ENCODE measurements at regions not wholly inside any gene's neighbourhood (a gene's known extent, or its start where the extent isn't known, plus 50 kb on each side); places are given as distances from the start of the nearest gene placed in this dataset.

DNA sequence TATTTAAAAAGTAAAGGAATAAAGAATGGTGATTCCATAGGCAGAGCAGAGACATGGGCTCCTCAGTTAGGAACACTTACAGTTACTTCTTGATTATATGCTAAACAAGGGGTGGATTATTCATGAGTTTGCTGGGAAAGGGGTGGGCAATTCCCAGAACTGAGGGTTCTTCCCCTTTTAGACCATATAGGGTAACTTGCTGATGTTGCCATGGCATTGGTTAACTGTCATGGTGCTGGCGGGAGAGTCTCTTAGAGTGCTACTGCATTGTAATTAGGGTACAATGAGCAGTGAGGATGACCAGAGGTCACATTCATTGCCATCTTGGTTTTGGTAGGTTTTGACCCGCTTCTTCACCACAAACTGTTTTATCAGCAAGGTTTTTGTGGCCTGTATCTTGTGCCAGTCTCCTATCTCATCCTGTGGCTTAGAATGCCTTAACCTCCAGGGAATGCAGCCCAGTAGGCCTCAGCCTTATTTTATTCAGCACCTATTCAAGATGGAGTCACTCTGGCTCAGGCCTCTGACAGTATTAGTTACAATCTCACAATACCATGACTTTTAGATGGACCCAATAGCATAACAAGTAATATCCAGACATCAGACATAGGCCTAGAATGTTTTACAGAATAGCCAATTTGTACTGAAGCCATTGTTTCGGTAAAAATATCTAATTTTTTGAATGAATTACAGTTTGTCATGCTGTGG, 106.8 kb downstream of the ZBTB18 start:
- no peak for DNase-seq (ENCODE audit: low read depth)

DNA sequence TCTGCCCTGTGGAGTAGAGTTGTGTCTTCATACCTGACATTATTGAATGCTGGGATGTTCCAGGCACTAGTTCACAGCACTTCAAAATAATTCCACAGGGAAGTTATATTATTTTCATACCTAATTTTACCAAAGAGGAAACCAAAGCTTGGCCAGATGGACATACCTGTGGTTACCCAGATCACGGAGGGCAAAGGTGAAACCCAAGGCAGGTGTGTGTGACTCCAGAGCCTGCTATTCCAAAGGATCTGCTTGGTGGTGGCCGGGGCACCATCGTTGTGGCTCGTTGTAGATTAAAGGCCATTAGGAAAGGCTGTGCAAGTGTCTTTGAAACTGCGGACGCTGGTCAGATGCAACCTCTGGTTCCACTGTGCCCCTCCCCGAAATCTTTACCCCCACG, 108.6 kb downstream of the ZBTB18 start:
- DNase-seq (ENCODE audit: low read depth): no peak

DNA sequence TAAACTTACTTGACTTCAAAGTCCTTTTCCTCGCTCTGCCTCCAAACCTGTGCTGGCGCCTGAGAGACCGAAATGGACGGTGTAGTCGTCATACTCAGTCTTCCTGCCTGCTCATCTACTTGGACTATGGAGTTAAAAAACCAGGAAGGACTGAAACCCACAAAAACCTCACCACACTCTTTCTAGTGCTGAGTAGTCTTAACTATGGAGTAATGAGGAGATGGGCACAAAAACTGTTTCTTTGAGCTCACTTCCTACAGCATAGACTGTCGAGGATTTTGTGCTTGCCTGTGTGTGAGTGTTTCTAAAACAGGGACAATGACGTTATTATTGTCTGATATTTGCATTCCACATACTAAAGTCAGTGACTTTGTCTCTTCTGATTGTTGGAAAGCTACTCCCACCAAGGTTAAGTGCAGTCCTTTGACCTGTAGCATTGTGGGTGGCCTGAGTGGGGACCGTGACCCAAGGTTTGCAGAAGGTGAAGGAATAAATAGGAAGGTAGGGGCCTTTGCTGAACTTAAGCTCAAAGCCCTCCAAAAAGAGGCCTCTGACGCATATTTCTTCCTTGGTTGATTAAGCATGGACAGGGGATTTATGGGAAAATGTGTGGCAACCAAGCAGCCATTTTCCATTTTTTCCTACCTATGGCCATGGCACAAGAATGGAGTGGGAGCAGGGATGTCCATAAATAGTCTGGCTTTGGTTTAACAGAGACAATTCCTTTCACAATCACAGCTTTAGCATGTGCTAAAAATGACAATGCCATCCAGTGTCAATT, 109.6 kb downstream of the ZBTB18 start:
- DNase-seq (ENCODE audit: low read depth): no peak

DNA sequence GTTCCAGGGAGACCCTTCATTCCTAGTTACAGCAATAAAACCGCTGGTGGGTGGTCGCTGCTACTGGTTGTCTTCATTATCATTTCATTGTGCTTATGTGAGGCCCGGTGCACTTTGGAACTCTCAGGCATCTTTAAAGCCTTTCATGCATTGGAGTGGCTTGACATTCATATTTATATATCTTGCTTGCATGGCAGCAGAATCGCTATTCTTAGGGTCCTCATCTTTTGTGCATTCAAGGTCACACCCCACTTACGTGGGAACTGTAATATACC, 110.1 kb downstream of the ZBTB18 start:
- no peak for DNase-seq (ENCODE audit: low read depth)

DNA sequence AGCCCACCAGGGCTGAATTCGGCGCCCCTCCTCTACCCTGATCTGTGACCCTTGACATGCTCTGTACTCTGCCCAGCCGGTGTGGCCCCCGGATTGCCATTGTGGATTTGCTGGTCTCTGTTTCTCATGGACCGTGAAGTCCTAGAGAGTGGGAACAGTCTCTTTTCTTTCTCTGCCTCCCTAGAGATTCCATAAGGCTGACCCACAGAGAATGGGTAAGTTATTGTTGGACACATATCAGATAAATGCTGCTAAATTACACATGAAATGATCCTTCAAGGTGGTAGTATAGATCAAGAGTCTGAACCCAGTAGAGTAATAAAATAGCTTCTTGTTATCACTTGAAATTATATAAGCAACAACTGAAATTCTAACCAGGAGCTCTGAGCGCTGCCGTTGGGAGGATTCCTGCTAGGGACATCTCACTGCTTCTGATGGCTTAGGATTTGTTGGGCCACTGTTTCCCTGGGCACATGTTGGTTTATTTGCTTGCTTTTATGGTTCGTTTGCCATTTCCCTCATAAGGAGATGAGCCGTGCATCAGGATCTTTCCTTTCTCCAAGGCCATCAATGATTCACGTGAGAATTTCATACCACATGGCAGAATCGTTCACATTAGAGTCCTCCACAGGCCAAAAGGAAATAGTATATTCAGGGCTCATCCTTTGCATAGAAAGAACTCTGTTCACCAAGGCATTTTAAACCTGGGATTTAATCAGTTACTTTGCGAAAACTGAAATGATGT, 111.9 kb downstream of the ZBTB18 start:
- no peak for DNase-seq (ENCODE audit: low read depth)

DNA sequence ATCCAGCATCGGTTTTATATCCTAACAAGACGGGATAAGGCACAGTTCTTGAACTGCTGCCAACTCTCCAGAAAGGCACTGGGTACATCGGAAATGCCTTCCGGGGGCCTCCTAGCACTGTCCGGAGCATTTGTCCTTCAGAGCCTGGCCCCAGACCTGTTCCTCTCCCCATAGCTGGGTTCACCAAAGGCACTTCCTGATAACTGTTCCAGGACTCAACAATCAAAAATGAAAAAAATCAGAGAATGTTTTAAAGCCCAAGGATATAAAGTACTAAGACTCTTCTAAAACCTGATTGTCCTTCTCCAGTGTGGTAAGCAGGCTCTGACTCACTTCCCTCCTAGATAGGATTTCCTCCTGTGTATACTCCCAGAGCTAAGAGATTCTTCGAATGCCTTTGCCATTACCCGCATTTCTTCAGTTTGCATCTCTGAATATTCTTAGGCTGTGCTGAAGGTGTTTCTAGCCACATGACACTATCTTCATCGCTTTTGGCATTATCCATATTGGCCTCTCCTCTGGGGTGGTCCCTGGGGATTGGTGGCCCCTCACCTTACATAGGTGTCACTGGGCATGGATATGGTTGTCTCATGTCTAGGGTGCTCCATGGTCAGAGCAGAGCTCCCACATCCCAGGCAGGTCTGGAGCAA, 112.9 kb downstream of the ZBTB18 start:
- no peak for DNase-seq (ENCODE audit: low read depth)

DNA sequence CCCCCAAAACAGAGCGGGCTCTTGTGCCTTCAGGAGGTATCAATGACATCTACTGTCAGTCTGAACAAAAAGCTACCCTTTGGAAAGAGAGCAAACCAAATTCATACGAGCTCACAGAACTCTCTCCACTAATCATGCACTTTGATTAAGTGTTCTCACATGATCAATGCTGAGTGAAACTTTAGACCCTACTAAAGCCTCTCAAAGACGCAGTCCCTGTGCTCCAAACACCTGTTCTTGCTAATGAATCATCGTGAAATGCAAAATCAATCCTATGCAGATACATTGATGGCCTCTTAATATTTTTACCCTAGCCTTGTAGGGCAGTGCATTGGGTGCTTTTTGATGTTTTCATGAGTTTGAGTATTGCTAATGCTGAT, 113.4 kb downstream of the ZBTB18 start:
- DNase-seq (ENCODE audit: low read depth): no peak

DNA sequence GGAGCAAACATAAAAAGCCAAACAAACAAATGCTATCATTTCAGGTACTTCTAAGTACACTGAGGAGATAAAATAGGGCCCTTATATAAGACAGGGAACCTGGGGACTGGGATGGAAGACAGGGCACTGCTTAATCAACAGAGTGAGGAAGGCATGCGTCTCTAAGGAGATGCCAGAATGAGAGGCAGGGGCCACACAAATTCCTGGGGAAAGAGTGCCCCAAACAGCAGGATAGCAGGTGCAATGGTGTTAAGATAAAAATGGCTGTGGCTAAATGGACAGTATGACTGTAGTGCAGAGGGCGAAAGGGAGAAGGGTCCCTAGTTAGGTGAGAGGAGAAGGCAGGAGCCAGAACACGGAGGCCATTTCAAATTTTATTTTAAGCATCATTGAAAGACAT, 113.9 kb downstream of the ZBTB18 start:
- DNase-seq (ENCODE audit: low read depth): no peak

DNA sequence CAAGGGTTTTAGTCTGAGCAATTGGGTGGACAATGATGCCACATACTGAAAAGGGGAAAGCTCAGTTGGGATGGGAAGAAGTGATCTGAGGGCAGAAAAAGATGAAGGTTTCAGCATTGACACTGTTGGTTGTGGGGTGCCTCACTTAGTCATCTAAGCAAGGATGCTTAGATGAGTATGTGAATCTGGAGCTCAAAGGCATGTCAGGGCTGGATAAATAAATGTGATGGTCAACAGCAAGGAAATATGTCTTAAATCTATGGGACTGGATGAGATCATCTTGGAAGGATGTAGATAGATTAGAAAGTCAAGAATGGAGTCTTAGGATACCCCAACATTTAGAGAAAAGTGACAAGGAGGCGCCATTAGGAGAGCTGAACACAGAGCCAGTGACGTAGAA, 114.6 kb downstream of the ZBTB18 start:
- no peak for DNase-seq (ENCODE audit: low read depth)

DNA sequence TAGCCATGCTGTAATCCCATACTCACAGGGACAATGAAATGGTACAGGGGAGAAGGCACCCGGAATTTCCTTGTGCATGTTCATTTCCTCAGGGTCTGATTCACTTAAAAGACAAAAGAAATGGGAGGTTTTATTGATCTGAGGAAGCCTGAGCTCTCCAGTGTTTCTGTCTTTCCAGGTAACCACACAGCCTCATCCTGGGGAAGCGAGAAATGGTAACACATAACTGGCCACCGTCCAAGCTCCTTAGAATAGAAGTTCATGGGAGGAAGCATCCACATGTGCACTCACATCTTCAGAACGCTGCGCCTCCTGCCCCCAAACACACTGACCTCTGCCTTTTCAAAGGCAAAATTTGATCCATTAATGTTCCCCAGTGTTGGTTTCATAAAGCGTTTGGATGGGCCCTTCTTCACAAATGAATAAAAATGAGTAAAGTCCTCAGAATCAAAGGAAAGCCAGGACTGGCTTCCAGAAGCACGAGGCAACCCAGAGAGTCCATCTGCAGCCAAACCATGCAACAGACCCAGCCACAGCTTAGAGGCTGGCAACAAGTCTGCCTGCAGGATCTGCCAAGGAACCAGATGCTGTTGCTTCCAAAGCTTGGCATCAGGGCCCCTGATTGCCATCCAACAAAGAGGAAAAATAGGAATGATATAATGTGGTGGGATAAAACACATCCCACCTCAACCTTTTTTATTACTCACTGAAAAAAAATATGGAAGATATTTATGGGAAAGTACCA, 120.3 kb downstream of the ZBTB18 start:
- no peak for DNase-seq (ENCODE audit: low read depth)

DNA sequence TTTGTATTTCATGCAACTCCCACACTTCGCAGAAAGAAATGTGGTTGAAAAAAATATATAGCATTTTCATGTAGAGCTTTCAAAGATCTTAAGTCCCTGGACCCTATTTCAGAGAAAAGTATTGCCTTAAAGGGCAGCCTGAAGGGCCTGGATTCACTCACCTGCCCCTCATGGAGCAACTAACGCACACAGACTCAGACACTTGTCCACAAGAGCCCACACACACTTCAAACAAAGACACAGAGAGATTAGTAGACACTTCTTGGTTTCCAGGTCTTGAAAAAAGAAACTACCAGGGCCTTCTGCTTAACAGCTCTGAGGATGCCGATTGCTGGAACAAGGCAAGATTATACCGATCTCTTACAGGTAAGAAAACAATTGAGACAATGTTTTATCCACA, 122.2 kb downstream of the ZBTB18 start:
- no peak for DNase-seq (ENCODE audit: low read depth)

DNA sequence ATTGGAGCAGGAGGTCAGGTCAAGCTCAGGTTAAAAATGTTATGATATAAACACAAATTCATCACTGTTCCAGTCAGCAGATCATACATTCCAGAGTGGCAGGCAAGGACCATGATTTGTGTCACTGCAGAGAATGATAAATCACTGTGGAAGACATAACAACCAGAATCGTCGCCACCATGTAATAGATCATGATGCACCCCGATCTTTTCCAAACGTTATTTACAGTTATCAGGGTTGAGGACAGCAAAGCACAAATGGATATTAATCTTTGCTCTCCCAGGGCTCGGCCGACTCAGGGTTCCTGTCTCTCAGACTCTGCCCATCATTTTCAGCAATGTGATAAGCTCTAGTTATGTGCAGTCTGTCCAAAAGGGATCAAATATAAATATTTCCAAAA, 122.7 kb downstream of the ZBTB18 start:
- no peak for DNase-seq (ENCODE audit: low read depth)

DNA sequence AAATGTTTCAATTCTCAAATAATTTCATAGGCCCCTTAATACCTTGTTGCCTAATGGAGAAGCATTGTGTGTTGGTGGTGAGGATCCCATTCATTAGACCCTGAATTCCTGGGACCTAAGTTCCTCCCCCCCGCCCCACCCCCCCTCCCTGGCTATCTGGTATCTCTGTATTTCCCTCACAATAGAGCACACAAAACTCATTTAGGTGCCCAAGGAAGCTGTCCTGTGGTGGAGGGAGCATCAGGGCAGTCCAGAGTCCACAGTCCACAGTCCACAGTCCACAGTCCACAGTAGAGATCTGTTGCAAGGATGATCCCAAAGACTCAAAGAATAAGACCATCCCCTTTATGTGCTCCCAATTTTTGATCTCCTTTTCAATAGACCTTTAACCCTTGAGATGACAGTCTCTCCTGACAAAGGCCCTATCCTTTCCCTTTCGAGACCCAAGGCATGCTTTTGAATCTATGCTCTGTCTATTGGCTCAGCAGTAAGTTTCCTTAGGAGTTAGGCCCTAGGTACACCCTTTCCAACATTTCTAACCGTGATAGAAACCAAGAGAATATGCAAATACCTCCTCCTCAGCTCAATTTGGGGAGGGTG, 123.9 kb downstream of the ZBTB18 start:
- DNase-seq (ENCODE audit: low read depth): no peak

DNA sequence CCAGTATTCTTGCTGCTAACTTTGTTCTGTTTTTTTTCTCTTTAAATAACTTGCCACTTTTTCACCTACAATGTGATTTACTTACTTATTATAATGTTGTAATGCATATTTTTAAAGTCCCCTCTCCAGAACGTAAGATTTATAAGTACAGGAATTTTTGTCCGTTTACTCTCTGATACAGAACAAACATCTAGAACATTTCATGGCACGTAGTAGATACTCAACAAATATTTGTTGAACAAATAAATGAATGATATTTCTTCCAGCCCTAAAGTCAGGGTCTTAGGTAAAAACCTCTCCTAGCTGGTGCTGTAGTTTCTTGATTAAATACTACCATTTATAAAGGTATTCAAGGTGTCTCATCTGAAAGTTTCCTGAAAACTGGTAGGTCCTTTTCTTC, 125.1 kb downstream of the ZBTB18 start:
- no peak for DNase-seq (ENCODE audit: low read depth)

DNA sequence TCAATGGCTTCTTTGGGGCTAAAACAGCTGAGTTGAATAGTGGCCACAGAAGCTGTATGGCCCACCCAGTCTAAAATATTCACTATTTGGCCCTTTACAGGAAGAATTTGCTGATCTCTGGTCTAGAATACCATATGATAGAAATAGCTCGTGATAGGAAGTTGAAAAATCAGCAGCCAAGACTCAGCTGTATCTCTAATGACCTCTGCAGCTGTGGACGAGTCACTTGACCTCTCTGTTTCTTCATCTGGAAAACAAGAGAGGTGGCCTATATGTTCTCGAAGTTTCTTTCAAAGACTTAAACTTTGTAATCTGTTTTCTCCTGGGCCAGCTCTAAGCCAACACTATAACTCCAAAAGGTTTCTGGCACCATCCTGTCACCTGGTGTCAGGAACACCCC, 129.2 kb downstream of the ZBTB18 start:
- DNase-seq (ENCODE audit: low read depth): no peak

DNA sequence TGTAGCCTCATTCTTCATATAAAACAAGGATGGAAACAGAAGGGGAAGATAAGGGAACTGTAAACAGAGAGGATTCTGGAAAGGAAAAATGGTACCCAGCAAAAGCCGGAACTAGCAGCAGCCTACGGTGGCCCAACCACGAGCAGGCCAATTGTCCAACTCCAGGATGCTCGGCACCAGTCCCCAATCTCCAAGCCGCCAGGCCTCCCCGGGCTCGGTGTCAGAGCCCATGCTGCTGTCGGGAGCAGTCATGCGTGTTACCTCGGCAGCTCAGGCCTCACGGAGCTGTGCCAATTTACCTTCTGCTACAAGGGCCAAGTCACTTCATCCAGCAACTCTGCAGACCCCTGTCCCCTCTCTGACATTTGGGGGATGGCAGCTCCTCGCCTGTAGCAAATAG, 130.8 kb downstream of the ZBTB18 start:
- DNase-seq (ENCODE audit: low read depth): no peak

DNA sequence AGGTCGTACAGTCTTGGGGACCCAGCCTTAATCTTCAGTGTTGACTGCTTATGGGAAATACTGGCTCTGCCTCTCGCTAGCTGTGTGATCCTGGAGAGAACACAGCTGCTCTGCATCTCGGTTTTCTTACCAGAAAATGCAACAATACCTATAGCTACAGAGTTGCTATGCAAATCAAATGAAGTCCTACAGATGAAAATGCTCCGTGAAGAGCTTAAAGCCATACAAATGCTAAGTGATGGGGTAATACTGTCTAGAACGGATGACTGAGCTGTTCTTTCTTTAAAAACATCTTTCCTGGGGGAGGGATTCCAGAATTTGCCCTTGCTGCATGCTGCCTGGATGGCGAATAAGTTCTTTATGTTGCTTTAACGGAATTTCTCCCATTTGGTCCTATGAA, 132.0 kb downstream of the ZBTB18 start:
- DNase-seq (ENCODE audit: low read depth): no peak

DNA sequence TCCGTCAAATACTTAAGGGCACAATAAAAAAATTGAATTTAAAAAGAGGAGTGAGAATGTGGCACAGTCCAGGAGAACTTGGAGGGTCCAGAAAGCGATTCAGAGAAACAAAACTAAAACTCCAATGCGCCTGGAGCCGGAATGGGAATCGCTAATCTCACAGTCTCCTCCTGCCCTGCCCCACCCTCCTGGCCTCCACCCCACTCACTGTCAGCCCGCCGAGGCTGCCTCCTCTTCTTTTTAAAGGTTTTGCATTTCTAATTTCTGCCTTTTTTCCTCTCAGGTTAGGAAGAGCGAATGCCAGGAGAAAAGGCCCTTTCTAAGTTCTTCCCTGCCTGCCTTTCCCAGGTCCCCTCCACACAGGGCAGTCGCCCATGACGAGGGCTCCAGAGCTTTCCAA, 135.3 kb downstream of the ZBTB18 start:
- no peak for DNase-seq (ENCODE audit: low read depth)

DNA sequence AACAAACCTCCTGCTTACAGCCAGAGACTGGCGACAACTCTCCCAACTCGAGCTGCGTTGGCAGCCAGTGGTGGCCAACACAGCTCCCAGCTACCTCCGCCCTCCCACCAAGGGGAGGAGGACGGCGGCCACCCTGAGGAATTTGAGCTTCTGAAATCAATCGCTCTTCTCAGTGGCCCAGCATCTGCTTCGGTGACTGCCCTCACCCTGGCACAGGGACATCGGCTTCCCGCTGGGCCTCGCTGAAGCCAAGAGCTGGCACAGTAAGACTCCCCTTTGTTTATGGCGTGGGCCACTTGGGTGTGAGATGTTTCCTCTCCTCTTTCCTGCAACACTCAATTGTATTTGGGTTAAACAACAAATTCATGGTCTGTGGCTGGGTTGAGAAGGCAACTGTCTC, 136.2 kb downstream of the ZBTB18 start:
- no peak for DNase-seq (ENCODE audit: low read depth)

DNA sequence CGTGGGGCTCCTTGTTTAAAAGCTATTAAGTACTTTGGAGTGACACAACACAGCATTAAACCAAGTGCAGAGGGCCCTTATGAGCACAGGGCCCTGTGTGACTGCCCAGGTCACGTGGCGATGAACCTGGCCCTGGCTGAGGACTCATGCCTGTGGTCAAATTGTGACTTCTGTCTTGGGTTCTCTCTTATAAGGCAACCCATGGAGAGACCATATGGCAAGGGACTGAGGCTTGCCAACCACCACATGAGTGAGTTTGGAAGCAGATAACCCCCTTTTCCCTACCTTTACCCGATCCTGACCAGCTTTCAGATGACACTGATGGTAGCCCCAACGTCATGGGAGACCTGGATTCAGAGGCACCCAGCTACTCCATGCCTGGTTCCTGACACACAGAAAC, 140.5 kb downstream of the ZBTB18 start:
- DNase-seq (ENCODE audit: low read depth): no peak

DNA sequence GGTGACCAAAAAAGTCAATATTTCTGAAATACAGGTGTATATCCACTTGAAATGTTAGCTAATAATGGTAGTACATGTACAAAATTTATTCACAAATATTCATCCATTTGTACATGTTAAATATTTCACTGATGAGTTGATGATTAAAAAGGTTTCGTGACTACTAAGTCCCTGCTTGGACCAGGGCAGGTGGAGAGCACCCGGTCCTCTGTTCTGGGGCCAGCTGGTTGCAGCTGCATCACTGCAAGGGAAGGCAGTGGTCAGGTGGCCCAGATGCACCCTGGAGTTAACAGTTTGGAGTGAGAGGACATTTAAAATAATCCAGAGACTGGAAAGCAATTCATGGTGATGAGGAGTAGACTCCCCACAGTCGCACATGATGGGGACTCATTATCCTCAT, 141.2 kb downstream of the ZBTB18 start:
- no peak for DNase-seq (ENCODE audit: low read depth)

Data from T follicular helper cell (primary cell).